Activated CD8-positive, alpha-beta memory T cell treated with anti-CD3 and anti-CD28 coated beads, Interleukin-2, amount 50 U/mL, for 48 hours (primary cell): ENCODE measurements at regions not wholly inside any gene's neighbourhood (a gene's known extent, or its start where the extent isn't known, plus 50 kb on each side); places are given as distances from the start of the nearest gene placed in this dataset.
"Not testable (repeated sequence)": the region's sequence is repeated elsewhere in the genome, so short reads cannot be mapped to it uniquely, and the experiment has no call there.

ENCODE experiments used
- DNase-seq: peaks from one replicate; pipeline ENCODE4 v3.0.0-alpha.2; 2020

DNA sequence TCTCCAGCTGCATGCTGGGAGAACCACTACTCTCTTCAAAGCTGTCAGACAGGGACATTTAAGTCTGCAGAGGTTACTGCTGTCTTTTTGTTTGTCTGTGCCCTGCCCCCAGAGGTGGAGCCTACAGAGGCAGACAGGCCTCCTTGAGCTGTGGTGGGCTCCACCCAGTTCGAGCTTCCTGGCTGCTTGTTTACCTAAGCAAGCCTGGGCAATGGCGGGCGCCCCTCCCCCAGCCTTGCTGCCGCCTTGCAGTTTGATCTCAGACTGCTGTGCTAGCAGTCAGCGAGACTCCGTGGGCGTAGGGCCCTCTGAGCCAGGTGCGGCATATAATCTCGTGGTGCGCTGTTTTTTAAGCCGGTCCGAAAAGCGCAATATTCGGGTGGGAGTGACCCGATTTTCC is 215.0 kb downstream of the STIM2 start:
- not testable (repeated sequence) for DNase-seq

- no peak for DNase-seq
Measured at GRCh38 chr4:27078934-27079455, 218.4 kb downstream of the STIM2 start.

GRCh38 chr4:27081675-27082586 is 221.3 kb downstream of the STIM2 start:
- DNase-seq: no peak

DNA sequence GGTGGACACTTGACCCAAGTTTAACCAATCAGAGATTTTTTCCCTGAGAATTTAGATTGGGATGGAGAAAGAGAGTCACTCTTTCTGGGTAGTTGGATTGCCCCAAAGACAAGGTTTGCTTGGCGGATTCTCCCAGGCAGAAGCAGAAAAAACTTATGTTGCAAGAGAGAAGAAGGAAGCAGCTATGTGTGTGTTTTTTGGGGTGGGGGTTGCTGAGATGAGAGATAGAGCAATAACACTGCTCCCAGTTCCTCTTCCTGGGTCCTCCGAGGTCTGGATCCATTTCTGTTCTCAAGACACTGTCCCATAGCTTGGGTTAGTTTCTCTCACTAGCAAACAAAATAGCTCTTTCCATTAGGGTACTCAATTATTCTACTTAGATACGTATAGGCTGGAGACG is 222.1 kb downstream of the STIM2 start:
- no peak for DNase-seq

GRCh38 chr4:27084685-27085361 is 224.2 kb downstream of the STIM2 start:
- no peak for DNase-seq

DNA sequence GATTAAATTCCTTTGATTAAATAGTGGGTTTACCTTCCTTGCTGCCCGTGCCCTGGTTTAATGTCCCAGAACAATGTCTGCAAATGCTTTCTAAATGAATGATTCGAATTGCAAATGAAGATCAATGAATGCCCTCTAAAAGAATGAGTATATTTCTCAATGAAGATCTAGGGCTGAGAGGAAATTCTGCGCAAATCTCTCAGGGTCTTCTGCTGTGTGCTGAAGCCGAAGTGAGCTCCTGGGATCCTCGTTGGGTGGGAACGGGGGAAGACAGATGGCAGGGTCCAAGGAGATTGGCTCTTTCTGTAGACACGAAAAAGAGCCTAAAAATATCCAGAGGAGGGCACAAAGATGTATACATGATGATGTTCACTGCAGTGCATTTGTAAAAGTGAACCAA is 224.8 kb downstream of the STIM2 start:
- DNase-seq: no peak

GRCh38 chr4:27087306-27088045 is 226.8 kb downstream of the STIM2 start:
- no peak for DNase-seq

- no peak for DNase-seq
Measured at GRCh38 chr4:27088491-27088890, 227.8 kb downstream of the STIM2 start.

GRCh38 chr4:27089186-27089585 is 228.5 kb downstream of the STIM2 start:
- no peak for DNase-seq

GRCh38 chr4:27090406-27090805 is 229.8 kb downstream of the STIM2 start:
- DNase-seq: no peak

GRCh38 chr4:27094224-27094623 is 233.6 kb downstream of the STIM2 start:
- DNase-seq: no peak

GRCh38 chr4:27094783-27095182 is 234.1 kb downstream of the STIM2 start:
- no peak for DNase-seq

DNA sequence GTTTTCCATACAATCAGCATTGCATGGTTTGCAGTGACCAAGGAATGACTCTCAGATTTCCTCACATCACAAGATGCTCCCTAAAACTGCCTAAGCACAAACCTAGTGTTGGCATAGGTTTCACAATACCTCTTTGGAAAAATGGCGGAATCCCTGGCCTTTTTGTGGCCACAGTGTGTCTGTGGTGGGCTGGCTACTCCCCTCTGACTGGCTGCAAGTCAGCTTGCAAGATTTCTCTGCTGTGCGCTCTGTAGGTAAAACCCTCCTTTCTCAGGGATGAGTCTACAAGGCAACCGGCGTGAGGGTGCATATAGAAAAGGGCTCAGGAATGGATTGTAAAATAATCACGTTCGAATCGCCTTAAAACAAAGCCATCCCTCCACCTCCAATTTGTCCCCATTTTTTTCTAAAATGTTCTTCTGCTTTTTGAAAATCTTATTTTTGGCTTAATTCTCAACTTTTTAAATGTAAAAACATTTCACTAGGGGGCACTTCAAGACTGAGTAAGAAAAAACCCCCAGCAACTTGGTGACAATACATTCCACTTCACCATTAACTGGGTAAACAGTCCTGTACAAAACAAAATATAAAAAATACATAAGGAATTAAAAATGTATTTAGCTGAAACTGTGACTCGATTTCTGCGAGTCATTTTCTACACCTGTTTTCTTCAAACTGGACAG is 235.6 kb downstream of the STIM2 start:
- DNase-seq: no peak

DNA sequence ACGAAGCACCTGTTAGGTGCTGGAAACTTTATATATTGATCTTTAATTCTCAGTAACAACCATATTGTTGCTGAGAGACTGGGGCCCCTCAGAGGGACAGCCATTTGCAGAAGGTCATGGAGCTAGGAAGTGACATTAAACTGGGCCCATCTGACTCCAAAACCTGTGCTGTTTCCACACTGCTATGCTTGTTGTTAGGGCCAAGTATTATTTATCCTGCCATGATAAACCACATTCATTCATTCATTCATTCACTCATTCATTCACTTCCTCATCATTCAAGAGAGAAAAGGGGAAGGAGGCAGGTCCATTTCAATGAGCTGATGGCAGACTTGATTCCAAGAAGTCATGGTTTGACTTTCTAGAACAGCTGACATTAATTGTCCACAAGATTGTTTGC is 237.4 kb downstream of the STIM2 start:
- no peak for DNase-seq

GRCh38 chr4:27100713-27101112 is 240.1 kb downstream of the STIM2 start:
- no peak for DNase-seq

DNA sequence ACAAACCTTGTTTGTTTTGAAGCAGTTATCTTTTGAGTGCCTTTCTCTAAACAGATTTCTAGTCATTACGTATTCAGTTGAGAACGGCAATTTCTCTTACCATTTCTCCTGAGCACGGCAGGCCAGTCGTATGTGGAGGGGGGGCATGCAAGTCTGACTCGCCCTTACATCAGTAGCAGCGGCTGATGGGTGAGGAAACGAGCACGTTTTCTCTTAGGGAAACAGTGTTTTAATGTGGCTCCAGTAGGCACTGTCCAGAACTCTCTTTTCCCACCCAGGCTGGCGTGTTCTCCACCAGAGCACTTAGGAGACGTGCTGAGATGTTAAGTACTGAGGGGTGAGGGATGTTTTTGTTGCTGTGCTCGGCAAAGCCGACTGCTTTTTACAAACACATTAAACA is 240.5 kb downstream of the STIM2 start:
- no peak for DNase-seq

- no peak for DNase-seq
Measured at GRCh38 chr4:27101561-27101960, 240.9 kb downstream of the STIM2 start.

DNA sequence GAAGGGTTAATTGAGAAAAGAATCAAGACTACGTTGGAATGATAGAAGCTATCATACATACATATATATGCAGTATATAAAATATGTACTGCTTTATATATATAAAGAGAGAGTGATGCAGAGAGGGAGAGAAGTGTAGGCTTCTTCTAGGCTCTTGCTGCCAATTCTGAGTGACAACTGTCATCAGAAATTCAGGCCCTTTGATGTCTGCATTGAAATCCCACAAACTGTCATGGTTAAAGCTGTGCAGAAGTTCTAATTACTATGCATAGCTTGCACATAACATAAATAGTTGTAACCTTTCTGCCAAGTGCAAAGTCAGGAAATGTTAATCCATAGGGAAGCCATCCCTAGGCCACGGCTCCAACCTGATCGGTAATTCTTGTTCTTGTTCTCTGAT is 251.0 kb downstream of the STIM2 start:
- DNase-seq: no peak

GRCh38 chr4:27112587-27112986 is 251.9 kb downstream of the STIM2 start:
- no peak for DNase-seq

DNA sequence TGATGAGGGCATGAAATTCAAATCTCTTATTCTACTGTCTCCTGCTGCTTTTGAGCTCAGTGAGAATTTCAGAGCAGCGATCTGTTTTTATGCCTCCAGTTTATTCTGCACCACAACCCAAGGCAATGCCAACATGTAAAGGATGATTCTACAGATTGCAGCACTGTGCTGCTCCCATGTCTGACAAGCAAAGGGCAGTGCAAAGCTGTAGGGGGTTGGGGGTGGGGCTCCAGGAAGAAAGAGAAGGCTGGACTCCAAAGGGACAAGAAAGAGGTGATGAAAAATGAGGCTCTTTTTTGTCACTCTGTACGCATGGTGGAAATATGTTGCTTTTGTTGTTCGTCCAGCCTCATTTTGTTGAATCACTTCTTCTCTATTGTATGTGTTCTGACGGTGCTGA is 254.6 kb downstream of the STIM2 start:
- no peak for DNase-seq

- DNase-seq: no peak
Measured at GRCh38 chr4:27117453-27117852, 256.8 kb downstream of the STIM2 start.

GRCh38 chr4:27119239-27119638 is 258.6 kb downstream of the STIM2 start:
- DNase-seq: no peak

- DNase-seq: no peak
Measured at GRCh38 chr4:27121830-27122229, 261.2 kb downstream of the STIM2 start.
